ENCODE measurements at regions not wholly inside any gene's neighbourhood (a gene's known extent, or its start where the extent isn't known, plus 50 kb on each side); places are given as distances from the start of the nearest gene placed in this dataset.
"Not testable (repeated sequence)": the region's sequence is repeated elsewhere in the genome, so short reads cannot be mapped to it uniquely, and the experiment has no call there.

- DNase-seq (ENCODE audit: extremely low spot score, unreplicated experiment); H3K36me3 Mint-ChIP-seq; H3K27ac Mint-ChIP-seq; H3K27me3 Mint-ChIP-seq; H3K4me1 Mint-ChIP-seq (ENCODE audit: unreplicated experiment); H3K9me3 Mint-ChIP-seq; H3K4me3 Mint-ChIP-seq: not testable (repeated sequence)
Measured at GRCh38 chr7:75201606-75202079, 109.3 kb downstream of the GTF2IRD2B start.

GRCh38 chr7:75205367-75206085 lies 113.1 kb downstream of the GTF2IRD2B start:
- not testable (repeated sequence) for H3K4me1 Mint-ChIP-seq (ENCODE audit: unreplicated experiment); H3K27ac Mint-ChIP-seq; H3K9me3 Mint-ChIP-seq; H3K36me3 Mint-ChIP-seq; DNase-seq (ENCODE audit: extremely low spot score, unreplicated experiment); H3K27me3 Mint-ChIP-seq; H3K4me3 Mint-ChIP-seq

- H3K27me3 Mint-ChIP-seq; H3K9me3 Mint-ChIP-seq; H3K27ac Mint-ChIP-seq; H3K4me3 Mint-ChIP-seq; DNase-seq (ENCODE audit: extremely low spot score, unreplicated experiment); H3K4me1 Mint-ChIP-seq (ENCODE audit: unreplicated experiment); H3K36me3 Mint-ChIP-seq: not testable (repeated sequence)
Measured at GRCh38 chr7:75215460-75215859, 123.1 kb downstream of the GTF2IRD2B start.

GRCh38 chr7:75216963-75217362 lies 124.6 kb downstream of the GTF2IRD2B start:
- H3K27me3 Mint-ChIP-seq; H3K27ac Mint-ChIP-seq; H3K36me3 Mint-ChIP-seq; DNase-seq (ENCODE audit: extremely low spot score, unreplicated experiment); H3K9me3 Mint-ChIP-seq; H3K4me3 Mint-ChIP-seq; H3K4me1 Mint-ChIP-seq (ENCODE audit: unreplicated experiment): not testable (repeated sequence)

- H3K4me3 Mint-ChIP-seq; H3K27me3 Mint-ChIP-seq; DNase-seq (ENCODE audit: extremely low spot score, unreplicated experiment); H3K9me3 Mint-ChIP-seq; H3K4me1 Mint-ChIP-seq (ENCODE audit: unreplicated experiment); H3K27ac Mint-ChIP-seq; H3K36me3 Mint-ChIP-seq: not testable (repeated sequence)
Measured at GRCh38 chr7:75226102-75226501, 133.7 kb downstream of the GTF2IRD2B start.

- not testable (repeated sequence) for H3K36me3 Mint-ChIP-seq; H3K27ac Mint-ChIP-seq; H3K9me3 Mint-ChIP-seq; H3K27me3 Mint-ChIP-seq; H3K4me1 Mint-ChIP-seq (ENCODE audit: unreplicated experiment); H3K4me3 Mint-ChIP-seq; DNase-seq (ENCODE audit: extremely low spot score, unreplicated experiment)
Measured at GRCh38 chr7:75229558-75229957, 137.2 kb downstream of the GTF2IRD2B start.

GRCh38 chr7:75230558-75230957 lies 138.2 kb downstream of the GTF2IRD2B start:
- not testable (repeated sequence) for H3K9me3 Mint-ChIP-seq; H3K4me3 Mint-ChIP-seq; H3K4me1 Mint-ChIP-seq (ENCODE audit: unreplicated experiment); DNase-seq (ENCODE audit: extremely low spot score, unreplicated experiment); H3K27ac Mint-ChIP-seq; H3K27me3 Mint-ChIP-seq; H3K36me3 Mint-ChIP-seq

- not testable (repeated sequence) for H3K4me1 Mint-ChIP-seq (ENCODE audit: unreplicated experiment); DNase-seq (ENCODE audit: extremely low spot score, unreplicated experiment); H3K36me3 Mint-ChIP-seq; H3K4me3 Mint-ChIP-seq; H3K27ac Mint-ChIP-seq; H3K27me3 Mint-ChIP-seq; H3K9me3 Mint-ChIP-seq
Measured at GRCh38 chr7:75235092-75235826, 142.9 kb downstream of the GTF2IRD2B start.

- not testable (repeated sequence) for H3K4me3 Mint-ChIP-seq; H3K4me1 Mint-ChIP-seq (ENCODE audit: unreplicated experiment)
Measured at GRCh38 chr7:75235827-75236167, 143.4 kb downstream of the GTF2IRD2B start.

GRCh38 chr7:75237255-75238187 lies 145.1 kb downstream of the GTF2IRD2B start:
- DNase-seq (ENCODE audit: extremely low spot score, unreplicated experiment), result peak; percentile 45
- H3K36me3 Mint-ChIP-seq; H3K9me3 Mint-ChIP-seq; H3K4me3 Mint-ChIP-seq; H3K27me3 Mint-ChIP-seq; H3K27ac Mint-ChIP-seq; H3K4me1 Mint-ChIP-seq (ENCODE audit: unreplicated experiment): not testable (repeated sequence)

More at GRCh38 chr7:75235827-75236167, 143.4 kb downstream of the GTF2IRD2B start:
- H3K36me3 Mint-ChIP-seq; H3K27ac Mint-ChIP-seq; H3K27me3 Mint-ChIP-seq; DNase-seq (ENCODE audit: extremely low spot score, unreplicated experiment); H3K9me3 Mint-ChIP-seq: not testable (repeated sequence)

GRCh38 chr7:75238309-75238708 lies 145.9 kb downstream of the GTF2IRD2B start:
- not testable (repeated sequence) for H3K9me3 Mint-ChIP-seq; H3K36me3 Mint-ChIP-seq; H3K4me1 Mint-ChIP-seq (ENCODE audit: unreplicated experiment); H3K27ac Mint-ChIP-seq; DNase-seq (ENCODE audit: extremely low spot score, unreplicated experiment); H3K27me3 Mint-ChIP-seq; H3K4me3 Mint-ChIP-seq

- H3K9me3 Mint-ChIP-seq; H3K27ac Mint-ChIP-seq; DNase-seq (ENCODE audit: extremely low spot score, unreplicated experiment); H3K36me3 Mint-ChIP-seq; H3K4me3 Mint-ChIP-seq; H3K27me3 Mint-ChIP-seq; H3K4me1 Mint-ChIP-seq (ENCODE audit: unreplicated experiment): not testable (repeated sequence)
Measured at GRCh38 chr7:75243638-75244037, 151.2 kb downstream of the GTF2IRD2B start.

- not testable (repeated sequence) for H3K27me3 Mint-ChIP-seq; H3K4me1 Mint-ChIP-seq (ENCODE audit: unreplicated experiment); H3K4me3 Mint-ChIP-seq; H3K36me3 Mint-ChIP-seq; H3K27ac Mint-ChIP-seq; DNase-seq (ENCODE audit: extremely low spot score, unreplicated experiment); H3K9me3 Mint-ChIP-seq
Measured at GRCh38 chr7:75248216-75248615, 147.2 kb upstream of the TRIM73 start.

GRCh38 chr7:75254238-75254637 lies 141.2 kb upstream of the TRIM73 start:
- not testable (repeated sequence) for H3K4me3 Mint-ChIP-seq; H3K36me3 Mint-ChIP-seq; H3K4me1 Mint-ChIP-seq (ENCODE audit: unreplicated experiment); H3K27me3 Mint-ChIP-seq; H3K27ac Mint-ChIP-seq; DNase-seq (ENCODE audit: extremely low spot score, unreplicated experiment); H3K9me3 Mint-ChIP-seq
